Activated CD4-positive, alpha-beta T cell treated with anti-CD3 and anti-CD28 coated beads, Interleukin-2, amount 10 ng/mL, durations not matched to agents 7 days and 5 days (primary cell): ENCODE measurements at regions not wholly inside any gene's neighbourhood (a gene's known extent, or its start where the extent isn't known, plus 50 kb on each side); places are given as distances from the start of the nearest gene placed in this dataset.

Experiments used
- CTCF ChIA-PET: fragments of 350-600 bp; sonication (Branson Sonifier 250); formaldehyde crosslinking; loops from one replicate; lab custom pipeline; 2021; ENCODE audit warnings: antibody characterized with exemption; lab: Charles Lee
- POLR2A ChIA-PET: fragments of 350-600 bp; sonication (Branson Sonifier 250); formaldehyde crosslinking; loops from one replicate; lab custom pipeline; 2021; ENCODE audit warnings: antibody characterized with exemption; lab: Charles Lee
- DNase-seq: peaks from one replicate; pipeline ENCODE4 v3.0.0-alpha.2; 2020
- H3K27ac Mint-ChIP-seq: one replicate; pipeline ENCODE4 v1.8.0; 2021; ENCODE audit warnings: mild to moderate bottlenecking, moderate library complexity, mixed read lengths
- H3K27me3 Mint-ChIP-seq: one replicate; pipeline ENCODE4 v1.8.0; 2021; ENCODE audit warnings: mixed read lengths
- H3K36me3 Mint-ChIP-seq: one replicate; pipeline ENCODE4 v1.8.0; 2021; ENCODE audit warnings: low read depth, mixed read lengths
- H3K4me1 Mint-ChIP-seq: one replicate; pipeline ENCODE4 v1.8.0; 2021; ENCODE audit warnings: mixed read lengths
- H3K4me3 Mint-ChIP-seq: one replicate; pipeline ENCODE4 v1.8.0; 2021; ENCODE audit warnings: mild to moderate bottlenecking, moderate library complexity, mixed read lengths
- H3K9me3 Mint-ChIP-seq: one replicate; pipeline ENCODE4 v1.8.0; 2021; ENCODE audit warnings: mixed read lengths

GRCh38 chr9:80516679-80517078, 944.9 kb downstream of the TLE4 start:
- CTCF ChIA-PET, result no interaction called here
- DNase-seq, result no peak
- H3K36me3 Mint-ChIP-seq, result no peaks in the 10 kb centered on the region
- no peak overlapping the region for H3K4me3 Mint-ChIP-seq
- H3K9me3 Mint-ChIP-seq, result no peaks in the 10 kb centered on the region
- H3K27ac Mint-ChIP-seq, result no peak overlapping the region
- no peaks in the 10 kb centered on the region for H3K4me1 Mint-ChIP-seq
- POLR2A ChIA-PET, result no interaction called here
- no peaks in the 10 kb centered on the region for H3K27me3 Mint-ChIP-seq

GRCh38 chr9:80509358-80509757, 937.6 kb downstream of the TLE4 start:
- no peaks in the 10 kb centered on the region for H3K4me1 Mint-ChIP-seq
- no peak overlapping the region for H3K4me3 Mint-ChIP-seq
- H3K9me3 Mint-ChIP-seq, result no peaks in the 10 kb centered on the region
- no peak overlapping the region for H3K27ac Mint-ChIP-seq
- ChIA-PET POLR2A (no interaction called here), CTCF (no interaction called here)
- no peaks in the 10 kb centered on the region for H3K27me3 Mint-ChIP-seq
- H3K36me3 Mint-ChIP-seq, result no peaks in the 10 kb centered on the region
- no peak for DNase-seq

- Mint-ChIP-seq H3K4me3 (no peak overlapping the region), H3K27ac (no peak overlapping the region)
- CTCF ChIA-PET, result no interaction called here
These were observed 935.8 kb downstream of the TLE4 start for GRCh38 chr9:80507611-80508010.

GRCh38 chr9:80504601-80505230, 933.0 kb downstream of the TLE4 start:
- ChIA-PET CTCF (no interaction called here), POLR2A (no interaction called here)
- Mint-ChIP-seq H3K27ac (no peak overlapping the region), H3K4me3 (no peak overlapping the region), H3K4me1 (no peaks in the 10 kb centered on the region), H3K9me3 (no peaks in the 10 kb centered on the region), H3K27me3 (no peaks in the 10 kb centered on the region), H3K36me3 (no peaks in the 10 kb centered on the region)
- no peak for DNase-seq

More at GRCh38 chr9:80507611-80508010, 935.8 kb downstream of the TLE4 start:
- DNase-seq, result no peak
- POLR2A ChIA-PET, result no interaction called here
- H3K4me1 Mint-ChIP-seq, result no peaks in the 10 kb centered on the region
- no peaks in the 10 kb centered on the region for H3K27me3 Mint-ChIP-seq
- H3K36me3 Mint-ChIP-seq, result no peaks in the 10 kb centered on the region
- no peaks in the 10 kb centered on the region for H3K9me3 Mint-ChIP-seq

- Mint-ChIP-seq H3K27ac (no peak overlapping the region), H3K4me1 (no peaks in the 10 kb centered on the region), H3K27me3 (no peaks in the 10 kb centered on the region), H3K9me3 (no peaks in the 10 kb centered on the region), H3K36me3 (no peaks in the 10 kb centered on the region), H3K4me3 (no peak overlapping the region)
- POLR2A ChIA-PET, result no interaction called here
- no peak for DNase-seq
- CTCF ChIA-PET, result no interaction called here
These were observed 932.0 kb downstream of the TLE4 start for GRCh38 chr9:80503671-80504281.

GRCh38 chr9:80502306-80502705, 930.5 kb downstream of the TLE4 start:
- ChIA-PET CTCF (no interaction called here), POLR2A (no interaction called here)
- Mint-ChIP-seq H3K27ac (no peak overlapping the region), H3K36me3 (no peaks in the 10 kb centered on the region), H3K4me3 (no peak overlapping the region), H3K4me1 (no peaks in the 10 kb centered on the region), H3K9me3 (no peaks in the 10 kb centered on the region), H3K27me3 (no peaks in the 10 kb centered on the region)
- no peak for DNase-seq

GRCh38 chr9:80501635-80502034, 929.9 kb downstream of the TLE4 start:
- ChIA-PET POLR2A (no interaction called here), CTCF (no interaction called here)
- Mint-ChIP-seq H3K36me3 (no peaks in the 10 kb centered on the region), H3K27ac (no peak overlapping the region), H3K27me3 (no peaks in the 10 kb centered on the region), H3K9me3 (no peaks in the 10 kb centered on the region), H3K4me3 (no peak overlapping the region), H3K4me1 (no peaks in the 10 kb centered on the region)
- no peak for DNase-seq

- ChIA-PET CTCF (no interaction called here), POLR2A (no interaction called here)
- no peaks in the 10 kb centered on the region for H3K27me3 Mint-ChIP-seq
- H3K9me3 Mint-ChIP-seq, result no peaks in the 10 kb centered on the region
- no peak for DNase-seq
- H3K27ac Mint-ChIP-seq, result no peak overlapping the region
- H3K4me1 Mint-ChIP-seq, result no peaks in the 10 kb centered on the region
- no peak overlapping the region for H3K4me3 Mint-ChIP-seq
- H3K36me3 Mint-ChIP-seq, result no peaks in the 10 kb centered on the region
These were observed 928.5 kb downstream of the TLE4 start for GRCh38 chr9:80500300-80500699.

GRCh38 chr9:80498001-80498555, 926.3 kb downstream of the TLE4 start:
- no peak overlapping the region for H3K4me3 Mint-ChIP-seq
- no peaks in the 10 kb centered on the region for H3K9me3 Mint-ChIP-seq
- DNase-seq, result no peak
- POLR2A ChIA-PET, result no interaction called here
- H3K4me1 Mint-ChIP-seq, result no peaks in the 10 kb centered on the region
- H3K36me3 Mint-ChIP-seq, result no peaks in the 10 kb centered on the region
- CTCF ChIA-PET, result no interaction called here
- no peaks in the 10 kb centered on the region for H3K27me3 Mint-ChIP-seq
- H3K27ac Mint-ChIP-seq, result no peak overlapping the region

- Mint-ChIP-seq H3K27me3 (no peaks in the 10 kb centered on the region), H3K27ac (no peak overlapping the region), H3K36me3 (no peaks in the 10 kb centered on the region), H3K9me3 (no peaks in the 10 kb centered on the region), H3K4me1 (no peaks in the 10 kb centered on the region), H3K4me3 (no peak overlapping the region)
- DNase-seq, result no peak
- ChIA-PET POLR2A (no interaction called here), CTCF (no interaction called here)
These were observed 925.3 kb downstream of the TLE4 start for GRCh38 chr9:80496901-80497556.

- Mint-ChIP-seq H3K27ac (no peak overlapping the region), H3K9me3 (no peaks in the 10 kb centered on the region)
- POLR2A ChIA-PET, result no interaction called here
These were observed 921.5 kb downstream of the TLE4 start for GRCh38 chr9:80493258-80493657.

GRCh38 chr9:80492221-80492620, 920.5 kb downstream of the TLE4 start:
- CTCF ChIA-PET, result no interaction called here
- POLR2A ChIA-PET, result no interaction called here
- no peak overlapping the region for H3K4me3 Mint-ChIP-seq
- H3K9me3 Mint-ChIP-seq, result no peaks in the 10 kb centered on the region
- H3K27me3 Mint-ChIP-seq, result no peaks in the 10 kb centered on the region
- no peaks in the 10 kb centered on the region for H3K36me3 Mint-ChIP-seq
- H3K27ac Mint-ChIP-seq, result no peak overlapping the region
- no peaks in the 10 kb centered on the region for H3K4me1 Mint-ChIP-seq
- no peak for DNase-seq

More at GRCh38 chr9:80493258-80493657, 921.5 kb downstream of the TLE4 start:
- H3K4me3 Mint-ChIP-seq, result no peak overlapping the region
- H3K36me3 Mint-ChIP-seq, result no peaks in the 10 kb centered on the region
- DNase-seq, result no peak
- H3K27me3 Mint-ChIP-seq, result no peaks in the 10 kb centered on the region
- CTCF ChIA-PET, result no interaction called here
- no peaks in the 10 kb centered on the region for H3K4me1 Mint-ChIP-seq

GRCh38 chr9:80491086-80491696, 919.4 kb downstream of the TLE4 start:
- no peak overlapping the region for H3K27ac Mint-ChIP-seq
- CTCF ChIA-PET, result interaction anchor here (0.6 kb wide), 1 partner anchor 188 kb away, joined by 3 read pairs; no protein-coding TSS in a partner anchor
- no peaks in the 10 kb centered on the region for H3K4me1 Mint-ChIP-seq
- no peaks in the 10 kb centered on the region for H3K36me3 Mint-ChIP-seq
- H3K4me3 Mint-ChIP-seq, result no peak overlapping the region
- H3K9me3 Mint-ChIP-seq, result no peaks in the 10 kb centered on the region
- no peak for DNase-seq
- no peaks in the 10 kb centered on the region for H3K27me3 Mint-ChIP-seq
- POLR2A ChIA-PET, result no interaction called here
